Astrocyte (in vitro differentiated cells and primary cell): ENCODE measurements at regions not wholly inside any gene's neighbourhood (a gene's known extent, or its start where the extent isn't known, plus 50 kb on each side); places are given as distances from the start of the nearest gene placed in this dataset.

Experiments
- DNase-seq: peaks from one replicate; pipeline ENCODE4 v3.0.0-alpha.2; 2010; ENCODE audit warnings: low read depth
- FAIRE-seq: peaks from 2 replicates; lab custom pipeline; 2011; peaks lifted over from hg19 to GRCh38; lab: Jason Lieb, UNC
- H2AFZ ChIP-seq: 2 replicates; pipeline ENCODE4 v1.6.0; 2012; ENCODE audit warnings: low read depth, low read length, inconsistent platforms
- H3K27ac ChIP-seq: 2 replicates; pipeline ENCODE4 v1.5.1; 2011; ENCODE audit warnings: low read depth, low read length, inconsistent platforms
- H3K27me3 ChIP-seq: 2 replicates; pipeline ENCODE4 v1.6.0; 2011; ENCODE audit warnings: low read length, inconsistent platforms; ENCODE audit not compliant: insufficient read depth
- H3K36me3 ChIP-seq: 2 replicates; pipeline ENCODE4 v1.5.1; 2011; ENCODE audit warnings: low read length, inconsistent platforms; ENCODE audit not compliant: insufficient read depth
- H3K4me1 ChIP-seq: 2 replicates; pipeline ENCODE4 v1.5.1; 2011; ENCODE audit warnings: low read length, inconsistent platforms; ENCODE audit not compliant: insufficient read depth
- H3K4me2 ChIP-seq: 2 replicates; pipeline ENCODE4 v1.6.0; 2012; ENCODE audit warnings: low read length, inconsistent platforms
- H3K4me3 ChIP-seq: 2 replicates; pipeline ENCODE4 v1.5.1; 2011; ENCODE audit warnings: low read depth, mild to moderate bottlenecking, low read length, inconsistent platforms; ENCODE audit not compliant: insufficient read depth
- H3K79me2 ChIP-seq: 2 replicates; pipeline ENCODE4 v1.6.0; 2012; ENCODE audit warnings: mild to moderate bottlenecking, low read length, inconsistent platforms; ENCODE audit not compliant: insufficient read depth
- H3K9ac ChIP-seq: 2 replicates; pipeline ENCODE4 v1.6.0; 2012; ENCODE audit warnings: mild to moderate bottlenecking, low read length, inconsistent platforms
- H3K9me3 ChIP-seq: 2 replicates; pipeline ENCODE4 v1.5.1; 2012; ENCODE audit warnings: low read depth, mild to moderate bottlenecking, low read length, inconsistent platforms; ENCODE audit not compliant: insufficient read depth
- H4K20me1 ChIP-seq: 2 replicates; pipeline ENCODE4 v1.6.0; 2012; ENCODE audit warnings: low read length, inconsistent platforms; ENCODE audit not compliant: insufficient read depth
- H3K27ac Mint-ChIP-seq: one replicate; pipeline ENCODE4 v1.8.0; 2021; ENCODE audit warnings: mild to moderate bottlenecking, mixed read lengths; ENCODE audit not compliant: unreplicated experiment
- H3K27me3 Mint-ChIP-seq: one replicate; pipeline ENCODE4 v1.8.0; 2021; ENCODE audit warnings: low read depth, mixed read lengths; ENCODE audit not compliant: unreplicated experiment
- H3K36me3 Mint-ChIP-seq: one replicate; pipeline ENCODE4 v1.8.0; 2021; ENCODE audit warnings: low read depth, mixed read lengths; ENCODE audit not compliant: unreplicated experiment
- H3K4me1 Mint-ChIP-seq: one replicate; pipeline ENCODE4 v1.8.0; 2021; ENCODE audit warnings: low read depth, mixed read lengths; ENCODE audit not compliant: unreplicated experiment
- H3K4me3 Mint-ChIP-seq: one replicate; pipeline ENCODE4 v1.8.0; 2021; ENCODE audit warnings: mild to moderate bottlenecking, moderate library complexity, mixed read lengths; ENCODE audit not compliant: unreplicated experiment
- H3K9me3 Mint-ChIP-seq: one replicate; pipeline ENCODE4 v1.8.0; 2021; ENCODE audit warnings: mild to moderate bottlenecking, mixed read lengths; ENCODE audit not compliant: unreplicated experiment
- CTCF ChIP-seq: IDR thresholded peaks from 2 replicates; pipeline ENCODE4 v1.5.1; 2011; ENCODE audit warnings: low read depth, mild to moderate bottlenecking, inconsistent platforms, low read length, moderate library complexity; ENCODE audit not compliant: insufficient read depth
- EZH2 ChIP-seq: IDR thresholded peaks from 2 replicates; pipeline ENCODE4 v1.6.1; 2012; ENCODE audit warnings: mild to moderate bottlenecking, low read length, inconsistent platforms; ENCODE audit not compliant: insufficient read depth

GRCh38 chr13:102517959-102518358, 78.8 kb upstream of the TPP2 start:
- Histone ChIP-seq H3K9me3 (no peaks in the 10 kb centered on the region), H3K36me3 (no peaks in the 10 kb centered on the region), H4K20me1 (no peaks in the 10 kb centered on the region), H2AFZ (no peak overlapping the region), H3K27ac (no peak overlapping the region), H3K9ac (no peak overlapping the region), H3K4me2 (no peak overlapping the region), H3K4me3 (no peak overlapping the region), H3K4me1 (no peaks in the 10 kb centered on the region), H3K27me3 (no peaks in the 10 kb centered on the region), H3K79me2 (no peaks in the 10 kb centered on the region)
- no peaks in the 10 kb centered on the region for H3K27me3 Mint-ChIP-seq
- no peak overlapping the region for H3K4me3 Mint-ChIP-seq
- H3K9me3 Mint-ChIP-seq = no peaks in the 10 kb centered on the region
- H3K27ac Mint-ChIP-seq = no peak overlapping the region
- DNase-seq (no peak), FAIRE-seq (no peak)
- no peaks in the 10 kb centered on the region for H3K4me1 Mint-ChIP-seq
- no peaks in the 10 kb centered on the region for H3K36me3 Mint-ChIP-seq
- no peak for TF ChIP-seq CTCF
- TF ChIP-seq EZH2 = no peak

- no peaks in the 10 kb centered on the region for H3K79me2 ChIP-seq
- no peak for DNase-seq
- no peaks in the 10 kb centered on the region for H3K27me3 ChIP-seq
- no peak for FAIRE-seq
- no peaks in the 10 kb centered on the region for H4K20me1 ChIP-seq
- H3K4me2 ChIP-seq = no peak overlapping the region
- H3K4me3 Mint-ChIP-seq = no peak overlapping the region
- no peak for TF ChIP-seq EZH2
- H3K27me3 Mint-ChIP-seq = no peaks in the 10 kb centered on the region
- no peaks in the 10 kb centered on the region for H3K4me1 Mint-ChIP-seq
- peaks cover 3% of the 10 kb centered on the region for H3K9me3 Mint-ChIP-seq
- H2AFZ ChIP-seq = no peak overlapping the region
- no peaks in the 10 kb centered on the region for H3K36me3 Mint-ChIP-seq
- H3K27ac Mint-ChIP-seq = no peak overlapping the region
- no peak overlapping the region for H3K9ac ChIP-seq
- no peak overlapping the region for H3K27ac ChIP-seq
- H3K4me1 ChIP-seq = no peaks in the 10 kb centered on the region
- H3K9me3 ChIP-seq = no peaks in the 10 kb centered on the region
- no peak overlapping the region for H3K4me3 ChIP-seq
- H3K36me3 ChIP-seq = no peaks in the 10 kb centered on the region
These were observed 86.7 kb upstream of the TPP2 start for GRCh38 chr13:102510072-102510471.

DNA sequence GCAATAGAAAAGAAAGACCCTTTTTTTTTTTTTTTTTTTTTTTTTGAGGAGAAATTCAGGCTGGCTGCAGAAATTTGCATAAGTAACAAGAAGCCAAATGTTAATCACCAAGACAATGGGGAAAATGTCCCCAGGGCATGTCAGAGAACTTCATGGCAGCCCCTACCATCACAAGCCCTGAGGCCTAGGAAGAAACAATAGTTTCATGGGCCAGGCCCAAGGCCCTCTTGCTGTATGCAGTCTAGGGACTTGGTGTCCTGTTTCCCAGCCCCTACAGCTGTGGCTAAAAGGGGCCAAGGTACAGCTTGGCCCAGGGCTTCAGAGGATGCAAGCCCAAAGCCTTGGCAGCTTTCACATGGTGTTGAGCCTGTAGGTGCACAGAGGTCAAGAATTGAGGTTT, 88.4 kb upstream of the TPP2 start:
- no peaks in the 10 kb centered on the region for H3K36me3 ChIP-seq
- FAIRE-seq (no peak), DNase-seq (no peak)
- Mint-ChIP-seq H3K27me3 (peaks cover 3% of the 10 kb centered on the region), H3K27ac (no peak overlapping the region), H3K4me1 (no peaks in the 10 kb centered on the region), H3K9me3 (peaks cover 3% of the 10 kb centered on the region), H3K36me3 (no peaks in the 10 kb centered on the region), H3K4me3 (no peak overlapping the region)
- H3K9ac ChIP-seq = no peak overlapping the region
- no peak for TF ChIP-seq EZH2
- TF ChIP-seq CTCF = no peak
- H3K4me2 ChIP-seq = no peak overlapping the region
- no peaks in the 10 kb centered on the region for H3K27me3 ChIP-seq
- no peak overlapping the region for H3K4me3 ChIP-seq
- H3K79me2 ChIP-seq = no peaks in the 10 kb centered on the region
- H3K27ac ChIP-seq = no peak overlapping the region
- H3K4me1 ChIP-seq = no peaks in the 10 kb centered on the region
- no peaks in the 10 kb centered on the region for H3K9me3 ChIP-seq
- H2AFZ ChIP-seq = no peak overlapping the region
- H4K20me1 ChIP-seq = no peaks in the 10 kb centered on the region
